ENCODE measurements at regions not wholly inside any gene's neighbourhood (a gene's known extent, or its start where the extent isn't known, plus 50 kb on each side); places are given as distances from the start of the nearest gene placed in this dataset.
"Not testable (repeated sequence)": the region's sequence is repeated elsewhere in the genome, so short reads cannot be mapped to it uniquely, and the experiment has no call there.

DNA sequence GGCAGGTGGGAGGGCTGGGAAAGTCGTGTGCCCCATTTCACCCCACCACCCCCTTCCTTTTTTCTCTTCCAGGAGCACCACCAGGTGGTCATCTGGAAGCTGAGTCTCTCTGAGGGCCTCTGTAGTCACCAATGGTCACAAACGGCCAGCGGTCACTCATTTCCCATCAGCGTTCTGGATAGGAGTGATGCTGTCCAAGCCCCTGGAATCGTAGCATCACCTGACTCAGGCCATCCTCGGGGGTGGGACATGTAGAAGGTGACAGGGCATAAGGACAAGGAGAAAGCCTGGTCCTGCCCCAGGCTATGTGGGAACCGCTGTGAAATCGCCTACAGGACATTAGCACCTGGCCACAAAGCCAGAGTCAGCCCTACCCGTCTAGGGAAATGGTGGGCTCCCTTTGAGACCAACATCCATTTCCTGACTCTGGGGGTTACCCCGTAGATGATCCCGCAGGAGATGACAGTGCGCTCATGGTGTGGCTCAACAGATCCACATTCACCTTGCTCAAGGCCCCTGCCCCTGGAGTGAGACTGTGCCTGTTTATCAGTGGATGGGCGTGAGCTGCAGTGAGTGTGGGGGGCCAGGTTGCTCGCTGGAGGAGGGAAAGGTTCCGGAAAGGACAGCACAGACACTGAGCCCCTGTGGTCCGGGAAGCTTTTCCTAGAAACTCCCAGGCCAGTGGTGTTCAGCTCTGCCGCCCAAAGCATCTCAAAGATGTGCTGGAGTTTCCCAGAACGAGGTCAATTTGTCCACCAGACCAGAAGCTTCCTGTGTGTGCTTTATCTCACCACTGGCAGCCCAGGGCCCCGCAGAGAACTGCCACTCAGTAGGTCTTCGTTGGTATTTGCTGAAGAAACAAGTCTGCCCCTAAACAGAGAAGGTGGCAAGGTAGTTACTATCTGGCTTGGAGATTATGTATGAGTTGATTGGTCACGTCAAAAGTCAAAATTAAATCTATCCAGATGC, 61.1 kb upstream of the UNC5A start:
- TF ChIP-seq ARNT (IDR thresholded peaks at IDR 0.05) (no peak), ELF4 (IDR thresholded peaks at IDR 0.05) (no peak), BHLHE40 (IDR thresholded peaks at IDR 0.05; ENCODE audit: borderline replicate concordance) (no peak), SP1 (IDR thresholded peaks at IDR 0.05) (no peak), FOXA1 (IDR thresholded peaks at IDR 0.05) (no peak)
- no peak for DNase-seq (ENCODE audit: extremely low spot score)
- CTCF ChIA-PET = interaction anchor here (0.6 kb wide), 1 partner anchor 8 kb away, joined by 3 read pairs; no protein-coding TSS in a partner anchor
- POLR2A ChIA-PET = no interaction called here

- POLR2A ChIA-PET = no interaction called here
- CTCF ChIA-PET = no interaction called here
- no peak for DNase-seq (ENCODE audit: extremely low spot score)
- TF ChIP-seq ZNF384 (IDR thresholded peaks at IDR 0.05) (no peak), BHLHE40 (IDR thresholded peaks at IDR 0.05; ENCODE audit: borderline replicate concordance) (no peak), LEF1 (IDR thresholded peaks at IDR 0.05; ENCODE audit: borderline replicate concordance) (no peak), FOXK2 (IDR thresholded peaks at IDR 0.05) (no peak), L3MBTL2 (conservative IDR thresholded peaks at IDR 0.05) (no peak), FOXA1 (IDR thresholded peaks at IDR 0.05) (no peak), ELF4 (IDR thresholded peaks at IDR 0.05) (no peak), CTBP1 (IDR thresholded peaks at IDR 0.05; ENCODE audit: borderline replicate concordance) (no peak), SUZ12 (IDR thresholded peaks at IDR 0.05) (no peak), SP1 (IDR thresholded peaks at IDR 0.05) (no peak), TARDBP (IDR thresholded peaks at IDR 0.05) (no peak), ARNT (IDR thresholded peaks at IDR 0.05) (no peak), NFRKB (IDR thresholded peaks at IDR 0.05) (no peak), HDGF (IDR thresholded peaks at IDR 0.05; ENCODE audit: borderline replicate concordance) (no peak), FOXM1 (IDR thresholded peaks at IDR 0.05; ENCODE audit: borderline replicate concordance) (no peak)
- TF ChIP-seq, protein P1, sequence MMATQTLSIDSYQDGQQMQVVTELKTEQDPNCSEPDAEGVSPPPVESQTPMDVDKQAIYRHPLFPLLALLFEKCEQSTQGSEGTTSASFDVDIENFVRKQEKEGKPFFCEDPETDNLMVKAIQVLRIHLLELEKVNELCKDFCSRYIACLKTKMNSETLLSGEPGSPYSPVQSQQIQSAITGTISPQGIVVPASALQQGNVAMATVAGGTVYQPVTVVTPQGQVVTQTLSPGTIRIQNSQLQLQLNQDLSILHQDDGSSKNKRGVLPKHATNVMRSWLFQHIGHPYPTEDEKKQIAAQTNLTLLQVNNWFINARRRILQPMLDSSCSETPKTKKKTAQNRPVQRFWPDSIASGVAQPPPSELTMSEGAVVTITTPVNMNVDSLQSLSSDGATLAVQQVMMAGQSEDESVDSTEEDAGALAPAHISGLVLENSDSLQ (IDR thresholded peaks at IDR 0.05) = no peak
These were observed 60.2 kb upstream of the UNC5A start for GRCh38 chr5:176750144-176750543.

- no peak for DNase-seq (ENCODE audit: extremely low spot score)
- POLR2A ChIA-PET = no interaction called here
- TF ChIP-seq ZNF384 (IDR thresholded peaks at IDR 0.05) (no peak), TARDBP (IDR thresholded peaks at IDR 0.05) (no peak), BHLHE40 (IDR thresholded peaks at IDR 0.05; ENCODE audit: borderline replicate concordance) (no peak), ELF4 (IDR thresholded peaks at IDR 0.05) (no peak), FOXM1 (IDR thresholded peaks at IDR 0.05; ENCODE audit: borderline replicate concordance) (no peak), NFRKB (IDR thresholded peaks at IDR 0.05) (no peak), FOXA1 (IDR thresholded peaks at IDR 0.05) (no peak), FOXK2 (IDR thresholded peaks at IDR 0.05) (no peak), L3MBTL2 (conservative IDR thresholded peaks at IDR 0.05) (no peak), ARNT (IDR thresholded peaks at IDR 0.05) (no peak), HDGF (IDR thresholded peaks at IDR 0.05; ENCODE audit: borderline replicate concordance) (no peak), SP1 (IDR thresholded peaks at IDR 0.05) (no peak), SUZ12 (IDR thresholded peaks at IDR 0.05) (no peak), CTBP1 (IDR thresholded peaks at IDR 0.05; ENCODE audit: borderline replicate concordance) (no peak)
- TF ChIP-seq, protein P1 (IDR thresholded peaks at IDR 0.05) = no peak
- CTCF ChIA-PET = no interaction called here
These were observed 55.9 kb upstream of the UNC5A start for GRCh38 chr5:176754376-176754973.

DNA sequence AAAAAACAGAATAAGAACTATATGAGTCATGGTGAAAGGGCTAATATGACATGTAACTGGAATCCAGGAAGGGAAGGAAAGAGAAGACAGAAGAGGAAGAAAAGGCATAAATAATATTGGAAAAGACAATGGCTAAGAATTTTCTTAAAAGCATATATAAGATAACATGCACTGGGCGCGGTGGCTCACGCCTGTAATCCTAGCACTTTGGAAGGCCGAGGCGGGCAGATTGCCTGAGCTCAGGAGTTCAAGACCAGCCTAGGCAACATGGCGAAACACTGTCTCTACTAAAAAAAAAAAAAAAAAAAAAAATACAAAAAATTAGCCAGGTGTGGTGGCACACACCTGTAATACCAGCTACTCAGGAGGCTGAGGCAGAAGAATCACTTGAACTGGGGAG, 54.8 kb upstream of the UNC5A start:
- CTCF ChIA-PET; POLR2A ChIA-PET; DNase-seq (ENCODE audit: extremely low spot score): not testable (repeated sequence)

GRCh38 chr5:176757569-176757968, 52.8 kb upstream of the UNC5A start:
- DNase-seq (ENCODE audit: extremely low spot score); POLR2A ChIA-PET: not testable (repeated sequence)
- CTCF ChIA-PET = interaction anchor here (0.7 kb wide), 1 partner anchor 9 kb away, joined by 3 read pairs; no protein-coding TSS in a partner anchor

All from HEK293T (cell line).